ENCODE measurements at regions not wholly inside any gene's neighbourhood (a gene's known extent, or its start where the extent isn't known, plus 50 kb on each side); places are given as distances from the start of the nearest gene placed in this dataset.

DNA sequence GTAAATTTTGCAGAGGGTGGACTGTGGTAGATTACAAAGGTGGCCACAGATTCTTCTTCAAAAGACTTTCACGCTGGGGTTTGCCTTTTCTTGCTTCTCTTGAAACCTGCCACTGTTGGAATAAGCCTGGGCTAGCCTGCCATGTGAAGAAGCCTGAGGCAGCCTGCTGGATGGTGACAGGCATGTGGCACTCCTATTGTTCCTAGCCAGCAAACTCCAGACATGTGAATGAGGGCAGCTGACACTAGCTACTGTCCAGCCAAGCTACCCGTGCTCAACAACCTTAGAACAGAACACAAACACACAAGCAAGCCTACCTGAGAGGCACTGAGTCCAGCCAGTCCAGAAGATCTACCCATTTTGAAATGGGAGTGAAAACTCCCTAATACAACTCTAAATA, 322.7 kb upstream of the LARGE1 start:
- TF ChIP-seq, protein P1, sequence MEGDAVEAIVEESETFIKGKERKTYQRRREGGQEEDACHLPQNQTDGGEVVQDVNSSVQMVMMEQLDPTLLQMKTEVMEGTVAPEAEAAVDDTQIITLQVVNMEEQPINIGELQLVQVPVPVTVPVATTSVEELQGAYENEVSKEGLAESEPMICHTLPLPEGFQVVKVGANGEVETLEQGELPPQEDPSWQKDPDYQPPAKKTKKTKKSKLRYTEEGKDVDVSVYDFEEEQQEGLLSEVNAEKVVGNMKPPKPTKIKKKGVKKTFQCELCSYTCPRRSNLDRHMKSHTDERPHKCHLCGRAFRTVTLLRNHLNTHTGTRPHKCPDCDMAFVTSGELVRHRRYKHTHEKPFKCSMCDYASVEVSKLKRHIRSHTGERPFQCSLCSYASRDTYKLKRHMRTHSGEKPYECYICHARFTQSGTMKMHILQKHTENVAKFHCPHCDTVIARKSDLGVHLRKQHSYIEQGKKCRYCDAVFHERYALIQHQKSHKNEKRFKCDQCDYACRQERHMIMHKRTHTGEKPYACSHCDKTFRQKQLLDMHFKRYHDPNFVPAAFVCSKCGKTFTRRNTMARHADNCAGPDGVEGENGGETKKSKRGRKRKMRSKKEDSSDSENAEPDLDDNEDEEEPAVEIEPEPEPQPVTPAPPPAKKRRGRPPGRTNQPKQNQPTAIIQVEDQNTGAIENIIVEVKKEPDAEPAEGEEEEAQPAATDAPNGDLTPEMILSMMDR (IDR thresholded peaks at IDR 0.05; ENCODE audit: insufficient read depth, low read length, poor library complexity, severe bottlenecking): no peak
- no peak for TF ChIP-seq EZH2phosphoT487 (conservative IDR thresholded peaks at IDR 0.05; ENCODE audit: low read length)

All from SU-DHL-6 (cell line).